ENCODE measurements at regions not wholly inside any gene's neighbourhood (a gene's known extent, or its start where the extent isn't known, plus 50 kb on each side); places are given as distances from the start of the nearest gene placed in this dataset.
A peak's percentile ranks its signal among the peaks of the same experiment; 100 is the strongest.

- no peaks in the 10 kb centered on the region for H3K9me3 ChIP-seq (ENCODE audit: control insufficient read depth, low read depth, low read length)
- FAIRE-seq (no peak), DNase-seq (ENCODE audit: low read depth, low spot score) (no peak)
- H3K27me3 ChIP-seq (ENCODE audit: control insufficient read depth, extremely low read depth, insufficient read depth, low read length), result no peaks in the 10 kb centered on the region
- dilution Hi-C loops (cut with MboI; ENCODE audit: extremely low pct_ligation_motif_present, low sequenced_read_pairs), result no loop called here
- H3K4me1 ChIP-seq (ENCODE audit: control insufficient read depth, extremely low read depth, insufficient read depth, low read length), result no peaks in the 10 kb centered on the region
- H3K4me2 ChIP-seq (ENCODE audit: control insufficient read depth, extremely low read depth, insufficient read depth, low read depth, low read length), result no peak overlapping the region
- H3K9me1 ChIP-seq (ENCODE audit: control insufficient read depth, extremely low read depth, insufficient read depth, low read length), result no peaks in the 10 kb centered on the region
- no peaks in the 10 kb centered on the region for H3K36me3 ChIP-seq (ENCODE audit: control insufficient read depth in 2 of 2, extremely low read depth in 1 of 2, insufficient read depth in 2 of 2, low read length in 2 of 2)
- TF ChIP-seq CTCF (optimal IDR thresholded peaks at IDR 0.05 in 1 of 3, IDR thresholded peaks at IDR 0.05 in 1 of 3, conservative IDR thresholded peaks at IDR 0.05 in 1 of 3; ENCODE audit: extremely low read depth in 1 of 3, insufficient read depth in 2 of 3, low read length in 3 of 3), result no peak
- TF ChIP-seq EZH2 (IDR thresholded peaks at IDR 0.05; ENCODE audit: low read length), result no peak
- H3K4me3 ChIP-seq (ENCODE audit: control insufficient read depth in 2 of 3, extremely low read depth in 1 of 3, insufficient read depth in 2 of 3, low read depth in 1 of 3, low read length in 3 of 3), result no peak overlapping the region
- H3K79me2 ChIP-seq (ENCODE audit: control insufficient read depth, insufficient read depth, low read length), result no peaks in the 10 kb centered on the region
- no peak overlapping the region for H3K27ac ChIP-seq (ENCODE audit: control insufficient read depth, insufficient read depth, low read length)
- no peaks in the 10 kb centered on the region for H4K20me1 ChIP-seq (ENCODE audit: control insufficient read depth, extremely low read depth, insufficient read depth, low read length)
- no peak overlapping the region for H2AFZ ChIP-seq (ENCODE audit: control insufficient read depth, low read length)
- H3K9ac ChIP-seq (ENCODE audit: control insufficient read depth, extremely low read depth, insufficient read depth, low read length), result no peak overlapping the region
Measured at GRCh38 chr2:204144492-204144891, 207.9 kb downstream of the ICOS start.

- dilution Hi-C loops (cut with MboI; ENCODE audit: extremely low pct_ligation_motif_present, low sequenced_read_pairs), result no loop called here
- no peaks in the 10 kb centered on the region for H4K20me1 ChIP-seq (ENCODE audit: control insufficient read depth, extremely low read depth, insufficient read depth, low read length)
- no peaks in the 10 kb centered on the region for H3K9me3 ChIP-seq (ENCODE audit: control insufficient read depth, low read depth, low read length)
- H3K4me2 ChIP-seq (ENCODE audit: control insufficient read depth, extremely low read depth, insufficient read depth, low read depth, low read length), result peak overlapping the region; percentile 80
- peak overlapping the region; percentile 38 to 64 (median 54) for H3K4me3 ChIP-seq (ENCODE audit: control insufficient read depth in 2 of 3, extremely low read depth in 1 of 3, insufficient read depth in 2 of 3, low read depth in 1 of 3, low read length in 3 of 3)
- H3K36me3 ChIP-seq (ENCODE audit: control insufficient read depth in 2 of 2, extremely low read depth in 1 of 2, insufficient read depth in 2 of 2, low read length in 2 of 2), result no peaks in the 10 kb centered on the region
- peak; percentile 70 for FAIRE-seq
- no peaks in the 10 kb centered on the region for H3K27me3 ChIP-seq (ENCODE audit: control insufficient read depth, extremely low read depth, insufficient read depth, low read length)
- no peaks in the 10 kb centered on the region for H3K79me2 ChIP-seq (ENCODE audit: control insufficient read depth, insufficient read depth, low read length)
- H2AFZ ChIP-seq (ENCODE audit: control insufficient read depth, low read length), result peak overlapping the region; percentile 87
- DNase-seq (ENCODE audit: low read depth, low spot score), result peak; percentile 11
- no peaks in the 10 kb centered on the region for H3K4me1 ChIP-seq (ENCODE audit: control insufficient read depth, extremely low read depth, insufficient read depth, low read length)
- H3K27ac ChIP-seq (ENCODE audit: control insufficient read depth, insufficient read depth, low read length), result no peak overlapping the region
- TF ChIP-seq CTCF (optimal IDR thresholded peaks at IDR 0.05 in 1 of 3, IDR thresholded peaks at IDR 0.05 in 1 of 3, conservative IDR thresholded peaks at IDR 0.05 in 1 of 3; ENCODE audit: extremely low read depth in 1 of 3, insufficient read depth in 2 of 3, low read length in 3 of 3), result peak; percentile 87 to 92 (median 89)
- TF ChIP-seq EZH2 (IDR thresholded peaks at IDR 0.05; ENCODE audit: low read length), result no peak
- no peaks in the 10 kb centered on the region for H3K9me1 ChIP-seq (ENCODE audit: control insufficient read depth, extremely low read depth, insufficient read depth, low read length)
- peak overlapping the region; percentile 18 for H3K9ac ChIP-seq (ENCODE audit: control insufficient read depth, extremely low read depth, insufficient read depth, low read length)
Measured at GRCh38 chr2:204145263-204145751, 208.7 kb downstream of the ICOS start.

Measured in keratinocyte (primary cell).